ENCODE measurements at regions not wholly inside any gene's neighbourhood (a gene's known extent, or its start where the extent isn't known, plus 50 kb on each side); places are given as distances from the start of the nearest gene placed in this dataset.

DNA sequence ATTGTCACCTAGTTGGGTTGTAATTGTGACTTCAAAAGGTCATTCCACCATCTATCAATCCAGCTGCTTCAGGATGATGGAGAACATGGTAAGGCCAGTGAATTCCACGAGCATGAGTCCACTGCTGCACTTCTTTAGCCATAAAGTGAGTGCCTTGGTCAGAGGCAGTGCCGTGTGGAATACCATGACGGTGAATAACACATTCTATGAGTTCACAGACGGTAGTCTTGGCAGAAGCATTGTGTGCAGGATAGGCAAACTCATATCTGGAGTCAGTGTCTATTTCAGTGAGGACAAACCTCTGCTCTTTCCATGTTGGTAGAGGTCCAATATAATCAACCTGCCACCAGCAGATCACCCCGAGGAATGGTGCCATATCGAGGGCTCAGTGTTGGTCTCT is 650.9 kb downstream of the KCNJ2 start:
- no peak for DNase-seq

DNA sequence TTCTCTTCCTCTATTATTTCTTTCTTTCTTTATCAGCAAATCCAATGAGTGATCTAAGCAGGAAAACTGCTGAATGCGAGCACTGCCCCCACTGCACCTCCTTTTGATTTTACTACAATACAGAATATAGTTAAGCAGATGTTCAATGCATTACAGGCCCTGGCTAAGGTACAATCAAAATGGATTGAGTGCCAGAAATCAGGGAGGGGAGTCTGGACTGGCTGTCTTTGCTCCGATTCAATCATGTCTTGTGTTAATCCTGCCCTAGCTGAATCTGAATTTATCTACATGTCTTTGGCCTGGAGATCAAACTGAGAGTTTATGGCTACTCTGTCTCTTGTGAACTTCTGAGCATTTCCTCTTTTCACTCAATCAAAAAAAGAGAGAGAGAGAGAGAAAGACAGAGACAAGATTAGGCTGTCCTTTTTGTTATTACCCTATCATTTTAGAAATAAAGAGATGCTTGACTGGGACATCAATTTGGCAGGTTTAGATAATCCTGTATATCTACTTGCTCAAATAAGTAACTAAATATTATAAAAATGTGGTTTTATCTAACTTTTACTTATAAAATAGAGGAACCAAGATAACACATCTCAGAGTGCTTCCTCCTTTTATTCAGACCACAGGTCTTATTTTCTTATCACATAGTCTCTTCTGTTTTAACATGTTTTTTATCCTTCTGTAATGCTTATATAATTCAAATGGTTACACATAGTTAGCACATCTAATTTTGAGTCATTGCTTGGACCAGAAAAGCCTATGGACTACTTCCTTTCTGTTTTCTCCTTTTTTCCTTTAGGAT is 656.2 kb downstream of the KCNJ2 start:
- DNase-seq: peak; percentile 47

- DNase-seq: no peak
Observed at GRCh38 chr17:70829876-70830275, 660.5 kb downstream of the KCNJ2 start.

DNA sequence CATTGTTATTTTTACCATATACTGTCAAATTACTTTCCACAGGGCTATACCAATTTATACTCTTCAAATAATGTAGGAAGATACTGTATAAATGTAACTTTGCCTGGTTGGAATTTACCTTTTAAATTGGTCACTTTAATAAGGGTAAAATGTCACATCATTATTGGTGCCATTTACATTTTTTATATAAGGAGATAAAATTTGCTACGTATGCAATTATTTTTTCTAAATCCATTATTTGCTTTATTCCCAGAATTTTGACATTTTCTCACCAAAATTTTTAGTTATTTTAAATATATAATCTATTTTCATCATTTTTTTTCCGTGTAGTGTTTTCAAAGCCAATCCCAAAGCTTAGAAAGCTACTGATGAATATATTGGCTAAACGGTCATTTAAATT is 664.7 kb downstream of the KCNJ2 start:
- no peak for DNase-seq

DNA sequence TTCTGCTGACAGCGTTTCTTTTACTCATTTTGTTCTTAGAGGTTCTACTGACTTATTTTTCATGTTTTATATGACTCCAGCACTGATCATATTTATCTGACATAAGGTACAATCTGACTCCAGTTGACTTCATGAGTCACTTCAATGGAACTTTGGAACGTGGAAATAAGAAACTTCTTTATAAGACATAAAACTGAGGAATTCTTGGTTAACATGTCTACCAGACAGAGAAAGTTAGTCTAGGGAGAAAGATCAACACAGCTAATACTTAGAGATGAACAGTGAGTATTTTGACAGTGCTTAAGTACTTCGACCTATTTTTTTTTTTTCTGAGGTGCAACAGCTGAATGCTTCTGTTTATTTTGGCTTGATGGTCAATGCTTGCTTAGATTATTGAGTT is 679.5 kb downstream of the KCNJ2 start:
- no peak for DNase-seq

GRCh38 chr17:70855401-70856054 is 686.2 kb downstream of the KCNJ2 start:
- no peak for DNase-seq

DNA sequence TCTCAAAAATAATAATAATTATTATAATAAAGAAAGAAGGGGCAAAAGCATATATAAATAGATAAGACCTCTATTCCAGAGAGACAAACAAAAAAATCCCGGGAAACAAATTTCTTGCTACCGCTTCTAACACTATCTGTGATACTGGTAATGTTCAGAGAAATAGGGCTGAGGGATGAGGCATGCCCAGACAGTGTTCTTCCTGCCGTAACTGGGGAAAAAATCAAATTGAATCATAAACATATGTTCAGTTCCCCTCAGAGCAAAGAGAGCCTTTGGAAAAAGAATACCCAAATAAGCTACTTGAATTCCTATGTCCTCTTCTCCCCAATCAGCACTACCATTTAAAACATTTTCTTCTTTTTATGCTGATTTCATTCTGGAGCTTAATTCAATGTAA is 688.0 kb downstream of the KCNJ2 start:
- no peak for DNase-seq

DNA sequence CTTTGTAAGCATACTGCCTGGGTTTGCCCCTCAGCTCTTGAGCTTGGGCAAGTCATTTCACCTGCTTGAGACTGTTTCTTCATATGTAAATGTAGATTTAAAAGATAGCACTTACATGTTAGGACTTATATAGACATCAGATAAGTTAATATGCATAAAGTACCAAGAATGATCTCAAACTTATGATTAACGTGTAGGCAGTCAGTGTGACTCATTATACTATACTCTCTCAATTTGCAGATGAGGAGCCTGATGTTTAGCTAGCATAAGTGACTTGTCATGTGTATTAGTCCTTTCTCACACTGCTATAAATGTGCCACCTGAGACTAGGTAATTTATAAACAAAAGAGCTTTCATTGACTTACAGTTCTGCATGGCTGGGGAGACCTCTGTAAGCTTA is 690.5 kb downstream of the KCNJ2 start:
- DNase-seq: no peak

GRCh38 chr17:70862295-70862694 is 693.0 kb downstream of the KCNJ2 start:
- DNase-seq: no peak

DNA sequence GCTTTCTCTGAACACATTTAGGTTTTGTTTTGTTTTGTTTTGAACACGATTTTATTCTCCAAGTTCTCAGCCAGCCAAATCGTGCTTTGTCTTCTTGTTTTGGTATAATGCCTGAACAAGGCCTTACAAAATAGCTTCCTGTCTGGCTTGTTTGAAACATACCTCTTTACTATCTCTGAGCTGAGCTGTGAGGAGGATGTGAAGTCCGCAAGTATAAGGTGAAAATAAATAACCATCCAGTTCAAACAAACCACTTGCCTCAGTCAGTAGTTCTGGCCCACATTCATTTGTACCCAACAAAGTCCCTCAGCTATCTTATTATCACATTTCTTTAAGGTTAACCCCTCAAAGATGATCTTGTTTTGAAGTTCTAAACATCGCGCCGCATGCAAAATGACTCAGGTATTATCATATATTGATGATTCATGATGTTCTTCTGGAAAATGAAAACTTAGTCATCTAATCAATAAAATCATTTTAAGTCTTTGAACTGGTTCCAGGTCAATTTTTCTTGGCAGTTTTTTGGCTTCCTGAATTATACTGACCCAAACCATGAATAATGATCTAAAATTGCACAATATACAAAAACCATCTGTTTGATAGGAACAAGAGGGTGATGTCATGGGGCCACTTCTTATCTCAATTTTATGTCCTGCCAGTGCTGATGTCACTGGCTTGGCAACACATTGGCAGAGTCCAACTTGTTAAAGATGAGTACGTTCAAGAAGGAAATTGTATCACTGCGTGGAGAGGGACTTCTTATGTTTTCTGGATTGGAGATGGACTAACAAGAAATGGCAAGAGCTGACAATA is 694.3 kb downstream of the KCNJ2 start:
- DNase-seq: no peak

DNA sequence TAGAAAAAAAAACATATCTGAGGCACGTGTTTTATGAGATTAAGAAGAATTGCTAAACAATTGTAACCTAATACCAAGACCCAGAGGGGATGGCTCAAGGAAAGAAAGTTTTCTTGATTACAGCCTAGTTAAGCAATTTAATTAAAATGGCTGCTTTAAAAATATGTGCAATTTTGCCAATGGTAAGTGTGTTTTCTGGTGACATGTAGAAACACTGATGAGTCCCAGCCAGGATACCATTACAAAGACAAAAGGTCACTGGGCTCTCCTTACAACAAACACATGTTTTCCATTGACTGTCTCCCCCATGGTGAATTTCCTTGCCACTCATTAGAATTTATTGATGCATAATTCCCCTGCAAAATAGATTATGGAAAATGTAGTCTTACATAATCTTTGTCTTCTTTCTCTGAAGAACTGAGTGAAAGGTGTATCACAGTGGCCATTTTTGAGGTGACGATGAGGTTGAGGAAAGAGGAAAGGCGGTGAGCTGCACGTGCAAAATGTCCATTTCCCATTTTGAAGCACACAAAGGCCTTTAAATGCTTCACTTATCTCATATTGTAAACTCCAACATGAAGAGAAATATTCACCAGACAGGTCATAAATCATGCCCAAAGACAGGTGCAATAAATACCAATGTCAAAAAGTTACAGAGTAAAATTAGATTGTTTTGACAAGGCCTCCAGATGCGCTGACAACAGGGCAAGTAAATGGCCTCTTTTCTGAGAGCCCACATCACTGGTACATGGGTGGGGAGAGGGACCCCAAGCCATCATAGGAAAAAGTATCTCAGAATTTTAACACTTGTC is 696.9 kb downstream of the KCNJ2 start:
- DNase-seq: no peak

GRCh38 chr17:70868149-70868548 is 698.8 kb downstream of the KCNJ2 start:
- no peak for DNase-seq

GRCh38 chr17:70869402-70870085 is 700.2 kb downstream of the KCNJ2 start:
- no peak for DNase-seq

GRCh38 chr17:70871180-70871818 is 702.0 kb downstream of the KCNJ2 start:
- no peak for DNase-seq

DNA sequence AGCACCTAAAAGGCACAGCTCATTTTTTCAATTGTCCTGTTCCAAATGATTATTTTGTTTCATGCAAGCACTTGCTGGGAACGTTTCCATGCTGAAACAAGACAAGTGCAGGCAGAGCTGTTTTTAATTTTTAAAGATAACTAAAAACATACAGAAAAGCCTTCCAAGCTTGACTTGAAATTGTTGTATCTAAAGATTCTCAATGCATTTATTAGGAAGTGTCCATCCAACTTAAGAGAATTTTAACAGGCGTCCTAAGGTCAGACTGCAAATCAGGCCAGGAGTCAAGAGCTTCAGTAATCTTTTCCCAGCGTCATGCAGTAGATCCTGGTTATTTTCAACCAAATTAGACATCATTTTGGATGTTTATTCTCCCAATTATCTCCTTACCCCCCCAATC is 702.8 kb downstream of the KCNJ2 start:
- no peak for DNase-seq

GRCh38 chr17:70875729-70876310 is 706.5 kb downstream of the KCNJ2 start:
- peak; percentile 30 for DNase-seq

- DNase-seq: no peak
Observed at GRCh38 chr17:70878879-70879278, 709.5 kb downstream of the KCNJ2 start.

GRCh38 chr17:70879401-70879800 is 710.1 kb downstream of the KCNJ2 start:
- no peak for DNase-seq

DNA sequence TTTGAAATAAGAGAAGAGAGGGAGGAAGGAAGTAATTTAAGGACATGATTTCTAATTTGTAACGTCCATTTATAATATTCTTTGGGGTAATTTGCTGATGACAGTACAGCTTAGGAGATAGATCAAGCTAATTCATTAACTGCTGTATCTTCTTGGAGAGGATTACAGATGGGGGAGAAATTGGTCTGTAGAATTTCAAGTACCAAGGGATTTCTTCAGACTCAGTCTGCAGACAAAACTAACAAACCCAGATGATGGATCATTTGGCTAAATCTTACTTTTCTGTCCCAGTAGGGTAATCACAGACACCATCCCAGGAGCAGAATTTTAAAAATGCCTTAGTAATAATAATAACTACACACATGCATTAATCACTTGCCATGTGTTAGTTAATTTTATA is 711.8 kb downstream of the KCNJ2 start:
- DNase-seq: no peak

DNA sequence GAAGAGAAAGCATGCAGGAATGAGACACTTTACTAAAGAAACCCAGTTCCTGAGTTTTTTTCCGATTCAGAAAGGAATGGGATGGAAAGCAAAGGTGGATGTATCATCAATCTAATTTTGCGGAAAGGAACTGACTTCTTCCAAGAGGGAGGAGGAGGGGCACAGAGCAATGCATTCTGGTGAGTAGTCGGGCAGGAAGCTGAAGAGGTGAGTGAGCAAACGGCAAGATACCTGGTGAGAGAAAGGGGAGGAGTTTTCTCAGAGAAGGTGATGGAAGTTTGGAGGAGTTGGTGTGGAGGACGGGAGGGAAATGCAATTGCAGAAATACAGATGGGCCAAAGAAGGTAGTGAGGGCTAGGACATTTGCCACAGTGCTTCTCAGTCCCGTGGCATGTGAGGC is 713.2 kb downstream of the KCNJ2 start:
- DNase-seq: no peak

DNA sequence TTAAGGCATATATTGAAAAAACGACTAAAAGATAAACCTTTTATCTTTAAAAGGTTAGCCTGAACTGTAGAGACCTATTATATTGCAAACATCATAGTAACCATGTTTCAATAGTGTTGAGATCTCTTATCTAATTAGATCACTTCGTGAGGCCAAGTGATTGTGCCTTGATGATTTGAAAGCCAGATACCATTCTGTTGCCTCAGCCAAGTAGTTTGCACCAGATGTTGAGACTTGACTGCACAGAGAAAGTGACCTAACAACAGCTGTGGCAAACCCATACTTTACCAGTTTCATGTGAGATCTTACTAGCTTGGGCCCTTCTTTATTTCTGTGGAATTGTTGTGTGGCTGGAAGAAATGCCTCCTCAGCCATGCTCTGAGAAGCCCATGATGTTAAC is 717.3 kb downstream of the KCNJ2 start:
- DNase-seq: no peak

Measured in hematopoietic multipotent progenitor cell treated with erythropoietin and hydrocortisone succinate and interleukin-3 and kit ligand, for 6 days (in vitro differentiated cells).